HG02610 (cell line): ENCODE measurements at regions not wholly inside any gene's neighbourhood (a gene's known extent, or its start where the extent isn't known, plus 50 kb on each side); places are given as distances from the start of the nearest gene placed in this dataset.

Source experiments
- ATAC-seq: cut with Tn5 transposase; IDR thresholded peaks from one replicate; pipeline ENCODE4 v1.9.1; 2021; ENCODE audit warnings: mild to moderate bottlenecking, moderate library complexity; ENCODE audit not compliant: unreplicated experiment

DNA sequence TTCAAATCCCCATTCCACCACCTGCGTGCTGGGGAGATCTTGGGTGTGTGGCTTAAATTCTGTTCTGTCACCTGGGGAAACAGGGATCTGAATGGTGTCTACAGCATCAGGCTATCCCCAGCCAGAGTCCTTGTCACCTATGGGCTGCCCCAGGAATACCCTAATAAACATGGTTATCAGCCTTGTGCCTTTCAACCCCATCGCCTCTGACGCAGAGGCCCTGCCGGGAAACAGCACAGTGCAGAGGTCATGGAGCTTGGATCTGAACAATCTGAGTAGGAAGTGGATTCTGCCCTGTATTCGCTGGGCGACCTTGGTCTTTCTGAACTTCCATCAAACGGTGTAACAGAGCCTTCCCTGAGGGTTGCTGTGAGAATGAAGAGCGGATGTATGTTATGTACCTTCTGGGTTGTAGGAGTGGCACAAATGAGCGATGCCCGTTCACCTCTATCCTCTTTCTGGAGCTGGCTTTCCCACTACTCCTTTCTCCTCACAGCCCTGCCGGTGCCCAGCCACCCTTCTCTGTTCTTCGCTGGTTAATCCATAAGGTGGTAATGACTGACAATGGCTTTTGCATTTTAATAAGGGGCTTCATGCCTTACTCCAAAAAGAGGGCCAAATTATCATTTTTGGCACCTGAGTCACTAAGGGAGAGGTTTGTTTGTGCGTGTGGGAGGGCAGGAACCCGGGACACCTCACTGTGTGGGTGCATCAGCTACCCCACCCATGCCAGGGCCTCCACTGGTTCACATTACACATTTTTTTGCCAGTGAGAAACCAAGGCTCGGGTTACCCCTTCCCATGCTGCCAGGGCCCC lies 256.5 kb downstream of the MYCN start:
- no peak for ATAC-seq

DNA sequence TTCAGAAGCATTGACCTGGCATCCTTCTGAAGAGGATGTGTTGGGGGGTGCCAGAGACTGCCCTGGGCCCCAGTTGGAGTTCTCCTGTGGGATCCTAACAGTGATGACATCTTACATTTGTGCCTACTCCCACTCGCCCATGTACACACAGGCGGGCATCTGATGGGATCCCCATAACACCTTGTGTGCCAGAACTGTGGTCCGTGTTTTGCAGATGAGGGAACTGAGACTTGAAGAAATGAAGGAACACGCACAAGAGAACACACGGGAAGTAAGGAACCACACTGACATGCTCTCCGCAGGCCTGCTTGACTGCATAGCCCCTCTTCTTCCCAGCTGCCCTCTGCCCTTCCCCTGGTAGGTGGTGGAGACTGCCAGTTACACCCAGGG lies 255.3 kb downstream of the MYCN start:
- no peak for ATAC-seq

DNA sequence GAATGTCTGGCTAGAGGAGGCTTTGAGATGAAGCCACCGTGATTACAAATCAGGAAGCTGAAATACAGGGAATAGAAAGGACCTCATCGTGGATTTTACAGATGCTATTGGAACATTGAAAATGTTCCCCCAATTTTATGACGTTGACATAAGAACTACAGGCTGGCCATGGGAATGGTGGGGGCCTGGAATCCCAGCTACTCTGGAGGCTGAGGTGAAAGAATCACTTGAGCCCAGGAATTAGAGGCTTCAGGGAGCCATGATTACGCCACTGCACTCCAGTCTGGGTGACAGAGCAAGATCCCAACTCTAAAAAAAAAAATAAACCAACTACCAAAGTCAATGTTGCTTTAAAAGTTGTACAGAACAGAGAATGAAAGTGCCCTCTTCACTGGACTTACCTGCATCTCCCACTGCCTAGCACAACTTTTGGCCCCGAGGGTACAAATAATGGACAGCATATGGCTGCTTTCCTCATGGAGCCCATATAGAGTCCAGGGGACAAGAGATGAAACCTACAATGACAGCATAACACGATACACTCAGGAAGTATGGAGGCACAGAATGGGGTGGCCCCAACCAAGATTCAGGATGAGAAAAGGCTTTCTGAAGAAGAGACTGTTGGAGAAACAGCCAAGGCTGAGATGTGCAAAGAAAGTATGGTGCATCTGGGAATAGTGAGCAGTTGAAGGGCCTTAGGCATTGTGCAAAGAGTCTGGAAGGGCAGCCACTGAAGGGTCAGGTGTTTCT lies 254.8 kb downstream of the MYCN start:
- no peak for ATAC-seq

DNA sequence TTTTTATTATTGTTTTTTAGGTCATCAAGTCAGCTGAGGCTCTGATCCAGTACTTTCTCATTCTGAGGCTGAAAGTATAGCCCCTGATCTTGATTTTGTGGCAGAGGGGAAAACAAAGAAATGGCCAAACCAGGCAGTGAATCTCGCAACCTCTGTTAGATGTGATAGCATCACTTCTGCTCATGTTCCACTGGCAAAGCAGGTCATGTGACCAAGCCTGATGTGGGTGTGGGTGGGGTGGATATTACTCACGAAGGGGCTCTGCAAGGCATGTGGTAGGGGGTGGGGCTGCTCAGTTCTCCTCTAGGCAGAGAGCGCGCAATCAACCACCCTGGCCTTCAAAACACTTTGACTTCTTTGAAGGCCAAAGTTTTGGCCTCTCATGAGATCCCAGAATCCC lies 254.2 kb downstream of the MYCN start:
- ATAC-seq = no peak

DNA sequence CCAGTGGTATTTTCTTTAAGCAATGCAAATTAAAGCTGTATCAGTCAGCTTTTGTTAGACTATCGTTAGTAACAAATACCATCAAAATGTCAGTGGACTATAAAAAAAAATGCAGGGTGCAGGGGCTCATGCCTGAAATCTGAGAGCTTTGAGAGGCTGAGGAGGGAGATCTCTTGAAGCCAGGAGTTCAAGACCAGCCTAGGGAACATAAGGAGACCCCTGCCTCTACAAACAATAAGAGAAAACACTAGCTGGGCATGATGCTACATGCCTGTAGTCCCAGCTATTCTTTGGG lies 253.7 kb downstream of the MYCN start:
- no peak for ATAC-seq

DNA sequence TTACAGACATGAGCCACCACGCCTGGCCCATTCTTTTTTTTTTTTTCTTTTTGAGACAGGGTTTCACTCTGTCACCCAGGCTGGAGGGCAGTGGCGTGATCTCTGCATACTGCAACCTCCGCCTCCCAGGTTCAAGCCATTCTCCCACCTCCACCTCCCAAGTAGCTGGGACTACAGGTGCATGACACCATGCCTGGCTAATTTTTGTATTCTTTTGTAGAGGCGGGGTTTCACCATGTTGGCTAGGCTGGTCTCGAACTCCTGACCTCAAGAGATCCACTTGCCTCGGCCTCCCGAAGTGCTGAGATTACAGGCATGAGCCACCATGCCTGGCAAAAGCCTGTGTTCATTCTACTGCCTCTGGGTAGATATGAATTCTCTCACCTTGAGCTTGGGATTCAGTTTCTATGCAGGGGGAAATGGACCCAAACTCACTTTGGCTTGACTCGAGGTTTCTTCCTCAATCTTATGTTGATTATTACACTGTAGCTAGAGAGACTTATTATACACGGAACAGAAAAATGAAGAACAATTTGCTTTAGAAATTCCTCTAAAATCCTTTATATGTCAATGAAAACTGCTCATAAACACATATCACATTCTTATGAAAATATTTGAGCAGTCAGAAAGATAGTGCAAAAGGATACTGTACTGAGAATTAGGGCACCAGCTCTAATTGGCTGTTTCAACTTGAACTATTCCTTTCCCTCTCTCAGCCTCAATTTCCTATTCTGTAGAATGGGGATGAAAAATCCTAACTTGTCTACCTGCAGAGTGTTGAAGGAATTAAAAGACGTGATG lies 252.3 kb downstream of the MYCN start:
- no peak for ATAC-seq

DNA sequence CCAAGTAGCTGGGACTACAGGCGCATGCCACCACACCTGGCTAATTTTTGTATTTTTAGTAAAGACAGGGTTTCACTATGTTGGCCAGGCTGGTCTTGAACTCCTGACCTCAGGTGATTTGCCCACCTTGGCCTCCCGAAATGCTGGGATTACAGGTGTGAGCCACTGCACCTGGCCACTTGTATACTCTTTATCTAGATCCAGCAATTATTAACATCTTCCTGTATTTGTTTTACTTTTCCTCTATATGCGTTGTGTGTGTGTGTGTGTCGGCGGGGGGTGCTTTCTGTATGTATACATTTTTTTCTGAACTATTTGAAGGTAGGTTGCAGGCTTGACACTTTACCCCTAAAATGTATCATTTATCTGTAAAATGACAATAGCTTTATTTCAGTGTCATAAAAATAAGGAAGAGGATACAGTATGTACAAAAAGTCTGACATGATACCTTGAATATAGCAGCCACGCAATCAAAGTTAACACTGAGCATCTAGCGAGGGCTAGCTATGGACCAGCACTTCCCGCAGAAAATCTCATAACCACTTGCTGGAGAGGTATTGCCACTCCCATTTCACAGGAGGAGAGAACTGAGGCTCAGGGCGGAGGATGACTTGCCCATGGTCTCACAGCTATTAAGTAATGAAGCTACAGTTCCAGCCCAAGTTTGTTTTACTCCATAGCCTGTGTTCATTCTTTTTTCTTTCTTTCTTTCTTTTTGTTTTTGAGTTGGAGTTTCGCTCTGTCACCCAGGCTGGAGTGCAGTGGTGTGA lies 251.3 kb downstream of the MYCN start:
- ATAC-seq = no peak

DNA sequence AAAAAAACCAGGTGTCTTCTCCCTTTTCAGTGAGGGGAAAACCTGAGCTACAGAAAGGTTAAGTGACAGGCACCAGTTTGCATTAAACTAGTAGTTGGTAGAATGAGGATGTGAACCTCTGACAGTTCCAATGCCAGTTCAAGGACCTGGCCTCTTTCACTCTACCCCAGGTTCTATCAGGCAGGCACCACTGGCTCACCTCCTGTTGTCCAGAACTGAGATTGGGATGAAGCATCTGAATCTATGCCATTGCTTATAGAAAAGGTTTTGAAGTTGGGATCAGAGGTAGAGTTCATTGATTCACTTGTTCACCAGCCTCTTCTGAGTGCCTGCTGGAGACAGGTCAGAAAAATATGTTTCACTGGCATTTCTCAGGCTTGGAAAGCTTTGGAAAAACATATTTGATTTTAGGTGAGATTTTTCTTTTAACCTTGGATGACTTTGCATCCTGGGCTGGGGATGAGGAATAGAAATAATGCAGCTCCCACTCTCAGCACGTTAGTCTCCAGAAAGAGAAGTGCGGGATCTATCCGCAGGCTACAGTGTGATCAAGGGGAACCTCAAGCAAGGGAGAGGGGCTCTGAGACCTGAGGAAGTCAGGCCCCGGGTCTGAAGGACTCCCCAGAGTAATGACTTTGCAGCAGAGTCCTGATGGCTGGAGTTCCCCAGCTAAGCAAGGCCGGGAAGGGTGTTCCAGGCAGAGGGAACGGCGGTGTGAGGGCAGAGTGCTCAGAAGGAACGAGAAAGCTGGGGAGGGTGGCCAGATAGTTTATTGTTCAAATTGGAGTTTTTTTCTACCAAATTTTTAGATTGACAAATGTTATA lies 250.3 kb downstream of the MYCN start:
- no peak for ATAC-seq

DNA sequence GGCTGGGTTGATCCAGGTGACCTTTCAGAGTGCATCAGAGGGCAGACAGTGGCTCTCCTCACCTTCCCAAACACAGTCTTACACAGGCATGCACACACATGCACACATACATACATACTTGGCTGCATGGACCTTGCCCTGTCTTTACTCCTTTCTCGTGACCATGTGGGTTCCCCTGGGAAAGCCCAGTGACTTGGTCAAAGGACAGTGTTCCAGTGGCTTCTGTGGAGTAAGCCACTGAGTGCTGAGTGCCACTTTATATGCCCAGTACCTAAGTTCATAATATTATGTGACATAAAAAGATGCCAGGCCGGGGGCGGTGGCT lies 249.4 kb downstream of the MYCN start:
- no peak for ATAC-seq

DNA sequence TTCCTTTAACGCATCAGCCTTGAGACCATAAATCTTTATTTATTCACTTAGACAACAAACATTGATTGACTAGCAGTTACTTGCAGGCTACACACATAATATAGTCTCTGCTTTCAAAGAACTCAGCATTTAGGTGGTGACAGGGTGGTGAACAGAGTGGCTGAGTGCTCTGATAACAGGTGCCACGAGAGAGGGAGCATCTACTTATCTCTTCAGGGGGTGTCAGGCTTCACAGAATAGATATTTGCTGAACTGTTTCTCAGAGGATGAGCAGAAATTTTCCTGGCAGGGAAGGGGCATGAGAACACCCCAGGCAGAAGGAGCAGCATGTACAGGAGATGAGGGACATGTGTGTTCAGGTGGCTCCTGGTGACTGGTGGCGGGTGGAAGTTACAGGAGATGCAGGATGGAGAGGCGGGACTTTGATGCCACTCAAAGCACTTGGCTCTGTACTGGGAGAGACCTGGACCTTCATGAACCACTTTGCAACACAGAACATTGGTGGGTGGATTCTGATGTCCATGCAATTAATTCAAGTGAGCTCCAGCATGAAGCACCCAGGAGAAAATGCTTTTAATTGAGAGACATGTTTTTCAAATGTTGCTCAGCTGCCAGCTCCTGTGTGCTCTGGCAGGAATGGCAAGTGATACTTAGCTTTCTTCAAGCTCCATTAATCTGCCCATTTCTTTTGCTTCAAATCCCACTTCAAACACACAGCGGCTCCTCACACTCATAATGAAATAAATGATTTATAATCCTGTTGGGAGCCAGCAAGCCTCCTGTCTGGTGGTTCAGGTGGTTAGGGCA lies 248.9 kb downstream of the MYCN start:
- ATAC-seq = no peak

DNA sequence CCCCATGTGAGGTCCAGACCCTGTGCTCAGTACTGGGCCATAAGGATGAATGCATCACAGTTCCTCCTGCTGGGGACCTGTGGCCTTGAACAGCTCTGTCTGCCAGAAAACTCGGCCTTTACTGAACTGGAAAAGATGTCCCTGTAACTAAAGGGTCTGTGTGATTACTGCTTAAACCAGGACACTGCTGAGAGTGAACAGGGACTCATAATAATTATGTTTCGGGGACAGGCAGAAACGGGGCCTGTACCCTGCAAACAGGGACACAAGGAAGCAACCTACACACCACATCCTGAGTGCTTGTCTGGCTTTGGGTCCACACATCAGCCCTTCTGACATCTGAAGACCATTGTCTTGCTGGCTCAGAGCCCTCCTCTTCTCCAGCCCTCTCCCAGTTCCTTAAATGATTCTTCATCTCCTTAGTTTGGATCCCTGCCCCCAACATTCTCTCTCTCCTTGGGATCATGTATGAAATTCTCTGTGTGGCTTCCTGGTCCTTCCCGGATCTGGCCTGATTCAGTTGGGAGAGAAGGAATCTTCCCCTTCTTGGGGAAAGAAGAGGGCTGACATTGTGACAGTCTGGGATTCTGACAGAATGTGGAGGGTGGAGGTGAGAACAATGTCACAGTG lies 248.0 kb downstream of the MYCN start:
- no peak for ATAC-seq

DNA sequence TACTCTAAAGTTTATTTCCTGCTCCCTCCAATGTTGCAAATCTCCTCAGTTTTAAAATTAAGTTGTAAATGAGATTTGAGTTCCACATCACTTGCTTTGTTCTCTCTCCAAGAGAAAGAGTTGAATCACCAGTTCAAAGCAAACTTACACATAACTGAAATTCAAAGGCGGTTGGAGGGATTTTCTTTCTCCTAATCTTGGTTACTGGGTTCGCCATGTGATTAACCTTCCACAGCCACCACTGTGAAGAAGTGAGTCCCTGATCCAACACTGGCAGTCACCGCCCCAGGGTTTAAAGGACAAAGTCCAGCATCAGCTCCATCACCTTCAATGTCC lies 247.1 kb downstream of the MYCN start:
- ATAC-seq = no peak

DNA sequence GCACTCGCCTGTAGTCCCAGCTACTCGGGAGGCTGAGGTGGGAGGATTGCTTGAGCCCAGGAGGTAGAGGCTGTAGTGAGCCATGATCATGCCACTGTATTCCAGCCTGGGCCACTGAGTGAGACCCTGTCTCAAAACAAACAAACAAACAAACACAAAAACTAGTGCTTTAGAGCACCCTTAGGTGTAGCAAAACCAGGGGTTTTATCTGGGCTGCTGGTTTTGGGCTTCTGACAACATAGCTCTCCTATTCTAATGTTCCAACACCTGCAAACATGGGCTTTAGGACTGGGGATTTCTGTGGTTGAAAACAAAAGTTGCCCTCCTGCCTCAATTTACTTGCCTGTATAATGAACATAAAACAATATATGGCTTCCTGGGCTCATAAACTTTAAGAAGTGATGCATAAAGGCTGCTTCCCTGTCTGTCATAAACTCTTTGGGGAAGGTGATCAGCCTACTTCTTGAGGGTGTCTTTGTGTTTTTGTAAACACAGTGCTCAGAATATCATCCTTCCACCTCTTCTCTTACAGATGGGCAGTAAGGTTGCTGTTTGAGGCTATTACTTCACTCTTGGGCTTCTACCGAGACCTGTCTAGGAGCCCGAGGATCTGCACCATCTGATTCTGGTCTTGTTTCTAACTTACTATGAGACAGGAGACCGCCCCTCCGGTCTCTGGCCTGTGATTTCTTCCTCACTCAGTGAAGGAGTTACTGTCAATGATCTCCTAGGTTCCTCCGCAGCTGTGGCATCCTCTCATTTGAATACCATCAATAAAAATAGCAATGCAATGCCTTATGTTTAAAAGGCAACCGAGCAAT lies 246.5 kb downstream of the MYCN start:
- no peak for ATAC-seq

DNA sequence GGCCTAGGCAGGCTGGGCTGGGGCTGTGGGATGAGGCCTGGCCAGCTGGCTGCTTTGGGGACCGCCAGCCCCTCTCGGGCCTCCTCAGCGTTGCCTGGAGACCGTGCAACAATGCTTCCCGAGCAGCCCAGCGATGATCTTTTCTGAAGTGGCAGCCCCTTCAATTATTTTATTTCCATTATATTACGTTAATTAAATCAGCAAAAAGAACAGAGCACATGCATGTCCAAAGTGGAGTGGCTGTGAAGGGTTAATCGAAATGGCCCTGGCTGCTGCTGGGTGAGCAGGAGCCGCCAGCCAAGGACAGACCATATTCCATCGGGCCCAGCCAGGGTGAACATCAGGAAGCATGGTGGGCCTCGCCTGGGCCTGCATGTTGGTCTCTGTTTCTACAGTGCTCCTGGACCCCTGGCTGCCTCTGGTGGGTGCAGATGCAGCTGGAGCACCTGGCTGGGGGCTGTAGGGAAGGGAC lies 245.5 kb downstream of the MYCN start:
- ATAC-seq = no peak

DNA sequence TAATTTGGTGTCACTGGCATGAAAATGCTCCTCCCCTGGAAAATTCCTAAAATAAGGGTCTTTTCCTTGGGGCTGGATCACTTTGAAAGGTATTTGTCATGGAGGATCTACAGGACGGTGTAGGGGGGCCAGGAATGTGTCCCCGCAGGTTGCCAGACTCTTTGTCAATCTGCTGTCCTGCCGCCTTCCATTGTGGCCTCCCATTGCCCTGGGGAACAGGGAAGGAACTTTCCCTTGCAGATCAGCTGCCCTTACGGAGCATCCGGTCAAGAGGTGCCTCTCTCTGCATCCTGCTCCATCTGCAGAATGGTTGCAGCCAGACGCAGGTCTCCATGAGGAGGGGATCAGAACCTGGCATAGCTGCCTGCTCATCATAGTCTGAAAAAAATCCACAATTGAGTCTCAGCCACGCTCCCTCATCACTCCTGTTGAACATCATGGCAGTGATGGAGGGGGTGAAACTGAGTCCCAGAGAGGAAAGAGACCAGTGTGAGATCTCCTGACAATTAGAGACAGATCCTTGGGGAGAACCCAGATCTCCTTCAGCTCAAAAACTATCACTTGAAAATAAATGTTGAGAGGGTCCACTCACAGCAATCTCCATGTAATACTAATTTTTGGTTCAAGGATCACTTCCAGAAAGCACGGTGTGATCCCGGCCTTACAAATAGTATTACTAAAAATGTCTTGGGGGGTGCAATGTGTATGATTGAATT lies 244.8 kb downstream of the MYCN start:
- no peak for ATAC-seq

DNA sequence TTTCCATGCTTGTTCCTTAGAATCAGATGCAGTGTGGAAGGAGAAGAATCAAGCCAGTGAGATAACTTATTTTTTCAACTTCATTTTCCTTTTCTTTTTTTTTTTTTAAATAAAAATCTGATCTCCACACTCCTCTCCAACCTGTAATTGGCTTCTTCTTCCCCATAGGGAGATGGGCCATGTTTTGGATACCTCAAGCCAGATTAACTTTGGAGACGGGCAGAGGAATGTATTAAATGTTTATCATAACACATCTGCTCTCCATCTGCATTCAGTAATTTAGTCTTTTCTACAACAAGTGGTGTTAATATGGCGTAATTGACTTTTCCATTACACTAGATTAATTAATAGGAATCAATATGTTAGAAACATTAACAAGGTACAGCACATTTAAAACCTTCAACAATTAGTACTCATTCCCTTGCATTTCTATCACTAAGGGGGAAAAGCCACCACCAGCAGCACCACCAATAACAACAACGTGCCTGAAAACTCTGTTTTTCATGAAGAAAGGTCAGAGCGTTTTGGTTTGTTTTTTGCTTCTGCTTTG lies 244.1 kb downstream of the MYCN start:
- no peak for ATAC-seq

DNA sequence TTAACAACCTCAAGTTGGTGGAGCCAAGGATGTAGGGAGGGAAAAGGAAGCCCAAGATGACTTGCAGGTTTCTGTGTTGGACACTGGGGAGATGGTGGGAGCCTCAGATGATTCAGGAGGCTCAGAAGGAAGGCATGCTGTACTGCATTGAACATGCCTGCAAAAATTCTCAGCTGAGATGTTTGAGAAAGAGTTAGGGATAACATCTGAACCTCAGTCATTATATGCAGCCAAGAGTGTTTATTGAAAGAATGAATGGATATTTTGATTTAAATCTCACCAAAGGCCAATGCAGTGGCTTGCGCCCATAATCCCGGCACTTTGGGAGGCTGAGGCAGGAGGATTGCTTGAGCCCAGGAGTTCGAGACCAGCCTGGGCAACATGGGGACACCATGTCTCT lies 243.0 kb downstream of the MYCN start:
- ATAC-seq = no peak
